SK-N-SH (cell line): ENCODE measurements at regions not wholly inside any gene's neighbourhood (a gene's known extent, or its start where the extent isn't known, plus 50 kb on each side); places are given as distances from the start of the nearest gene placed in this dataset.

Source experiments
- FOSL2 ChIP-seq: IDR thresholded peaks from 2 replicates; pipeline ENCODE4 v1.4.0; 2012; ENCODE audit warnings: low read depth, mild to moderate bottlenecking, moderate library complexity, borderline replicate concordance
- JUND ChIP-seq: IDR thresholded peaks from 2 replicates; pipeline ENCODE4 v1.4.0; 2012
- MEF2A ChIP-seq: IDR thresholded peaks from 2 replicates; pipeline ENCODE4 v1.4.0; 2012; ENCODE audit warnings: low read depth, borderline replicate concordance
- TAF1 ChIP-seq: IDR thresholded peaks from 2 replicates; pipeline ENCODE4 v1.6.1; 2012; ENCODE audit warnings: low read depth, mild to moderate bottlenecking, low read length, moderate library complexity, borderline replicate concordance
- YY1 ChIP-seq: IDR thresholded peaks from 2 replicates; pipeline ENCODE4 v1.4.0; 2012; ENCODE audit warnings: low read depth, mild to moderate bottlenecking
- TF ChIP-seq, protein P1 (sequence below): fragments of 200-600 bp; sonication (generic); IDR thresholded peaks from 2 replicates; pipeline ENCODE4 v1.6.1; 2017; ENCODE audit warnings: antibody characterized with exemption, mild to moderate bottlenecking, moderate library complexity
- TF ChIP-seq, protein P2 (sequence below): IDR thresholded peaks from 2 replicates; pipeline ENCODE4 v1.4.0; 2012; ENCODE audit warnings: low read depth

DNA sequence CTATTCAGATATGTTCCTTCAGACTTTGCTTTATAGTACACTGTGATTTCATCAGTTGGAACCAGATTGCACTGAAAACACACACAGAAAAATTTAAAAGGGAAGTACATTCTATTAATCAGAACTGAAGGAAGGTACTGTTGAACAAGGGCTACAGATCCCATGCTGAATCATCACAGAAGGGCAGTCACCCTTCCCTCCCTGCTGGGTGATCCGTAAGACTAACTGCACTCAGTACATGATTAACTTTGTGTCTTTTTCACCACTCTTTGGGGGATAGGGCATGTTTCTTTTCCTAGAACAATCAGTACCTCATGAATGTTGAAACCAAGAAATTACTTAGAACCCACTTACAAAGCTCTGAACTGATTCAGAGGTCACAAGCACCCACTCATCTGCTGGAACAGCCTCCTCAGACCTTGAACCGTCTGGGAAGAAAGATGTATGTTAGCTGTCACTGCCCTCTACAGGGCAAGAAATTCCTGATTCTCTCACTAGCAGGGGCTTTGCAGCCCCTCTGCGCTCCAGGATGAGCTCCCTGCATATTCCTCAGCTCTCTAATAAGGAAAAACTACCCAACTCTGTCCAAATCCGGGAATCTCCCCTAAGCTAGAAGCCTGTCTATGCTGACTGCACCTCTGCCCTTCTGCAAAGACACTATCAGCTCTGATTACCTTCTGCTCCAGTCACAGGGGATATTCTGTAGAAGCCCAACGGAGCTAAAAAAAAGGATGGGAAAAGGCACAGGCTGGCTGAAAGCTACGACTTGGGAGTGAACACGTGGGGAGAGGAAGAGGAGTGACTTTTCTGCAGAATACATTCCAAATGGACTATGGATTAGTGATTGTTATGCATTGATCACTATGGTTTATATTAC, 51.0 kb downstream of the IARS1 start:
- TF ChIP-seq, protein P1, sequence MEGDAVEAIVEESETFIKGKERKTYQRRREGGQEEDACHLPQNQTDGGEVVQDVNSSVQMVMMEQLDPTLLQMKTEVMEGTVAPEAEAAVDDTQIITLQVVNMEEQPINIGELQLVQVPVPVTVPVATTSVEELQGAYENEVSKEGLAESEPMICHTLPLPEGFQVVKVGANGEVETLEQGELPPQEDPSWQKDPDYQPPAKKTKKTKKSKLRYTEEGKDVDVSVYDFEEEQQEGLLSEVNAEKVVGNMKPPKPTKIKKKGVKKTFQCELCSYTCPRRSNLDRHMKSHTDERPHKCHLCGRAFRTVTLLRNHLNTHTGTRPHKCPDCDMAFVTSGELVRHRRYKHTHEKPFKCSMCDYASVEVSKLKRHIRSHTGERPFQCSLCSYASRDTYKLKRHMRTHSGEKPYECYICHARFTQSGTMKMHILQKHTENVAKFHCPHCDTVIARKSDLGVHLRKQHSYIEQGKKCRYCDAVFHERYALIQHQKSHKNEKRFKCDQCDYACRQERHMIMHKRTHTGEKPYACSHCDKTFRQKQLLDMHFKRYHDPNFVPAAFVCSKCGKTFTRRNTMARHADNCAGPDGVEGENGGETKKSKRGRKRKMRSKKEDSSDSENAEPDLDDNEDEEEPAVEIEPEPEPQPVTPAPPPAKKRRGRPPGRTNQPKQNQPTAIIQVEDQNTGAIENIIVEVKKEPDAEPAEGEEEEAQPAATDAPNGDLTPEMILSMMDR, result peak; percentile 54
- TF ChIP-seq, protein P2, sequence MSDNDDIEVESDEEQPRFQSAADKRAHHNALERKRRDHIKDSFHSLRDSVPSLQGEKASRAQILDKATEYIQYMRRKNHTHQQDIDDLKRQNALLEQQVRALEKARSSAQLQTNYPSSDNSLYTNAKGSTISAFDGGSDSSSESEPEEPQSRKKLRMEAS, result no peak
- TF ChIP-seq FOSL2 (no peak), YY1 (no peak), TAF1 (no peak), MEF2A (no peak), JUND (no peak)
